Upper lobe of right lung (tissue), 1 donor: ENCODE measurements at regions not wholly inside any gene's neighbourhood (a gene's known extent, or its start where the extent isn't known, plus 50 kb on each side); places are given as distances from the start of the nearest gene placed in this dataset.

Source experiments
- ATAC-seq: fragments of 200-7000 bp; cut with Tn5 transposase; one replicate; pipeline ENCODE4 v1.9.1; 2020; ENCODE audit warnings: mild to moderate bottlenecking, moderate library complexity
- DNase-seq: peaks from one replicate; pipeline ENCODE4 v3.0.0-alpha.2; 2020
- H3K27ac ChIP-seq: fragments of 200-600 bp; one replicate; pipeline ENCODE4 v1.8.0; 2022
- H3K27me3 ChIP-seq: fragments of 200-600 bp; one replicate; pipeline ENCODE4 v1.8.0; 2022; ENCODE audit warnings: mild to moderate bottlenecking
- H3K36me3 ChIP-seq: fragments of 200-600 bp; one replicate; pipeline ENCODE4 v1.8.0; 2022
- H3K4me1 ChIP-seq: fragments of 200-600 bp; one replicate; pipeline ENCODE4 v1.8.0; 2022
- H3K4me3 ChIP-seq: fragments of 200-600 bp; one replicate; pipeline ENCODE4 v1.8.0; 2022; ENCODE audit warnings: mild to moderate bottlenecking
- H3K9me3 ChIP-seq: fragments of 200-600 bp; one replicate; pipeline ENCODE4 v1.8.0; 2022
- intact Hi-C: fragments of 100-400 bp; cut with DNase I; formaldehyde crosslinking; loops from one replicate; pipeline ENCODE4 v1.11.0; 2022
- TF ChIP-seq, protein P1 (sequence below): fragments of 200-600 bp; IDR thresholded peaks from one replicate; pipeline ENCODE4 v1.8.0; 2022; ENCODE audit warnings: antibody characterized with exemption
- donor health status: DM: no; HTN: yes; CAD: no; lungs with severe emphysema.

DNA sequence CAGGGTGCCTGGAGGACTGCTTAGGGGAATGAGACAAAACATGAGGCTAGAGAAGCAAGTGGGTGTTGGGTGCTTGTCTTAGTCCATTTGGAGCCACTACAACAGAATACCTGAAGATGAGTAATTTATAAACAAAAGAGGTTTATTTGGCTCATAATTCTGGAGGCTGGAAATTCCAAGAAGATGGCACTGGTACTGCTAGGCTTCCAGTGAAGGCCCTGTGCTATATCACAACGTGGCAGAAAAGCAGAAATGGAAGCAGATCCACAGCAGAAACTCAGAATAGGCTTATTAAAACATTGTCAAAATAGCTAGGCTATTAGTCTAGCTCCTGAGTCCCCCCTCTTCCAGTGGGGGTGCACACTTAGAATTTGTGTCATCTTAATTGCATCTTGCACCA, 701.7 kb downstream of the RWDD3 start:
- Histone ChIP-seq H3K4me3 (no peak overlapping the region), H3K27me3 (no peaks in the 10 kb centered on the region), H3K27ac (no peak overlapping the region), H3K9me3 (no peaks in the 10 kb centered on the region), H3K36me3 (no peaks in the 10 kb centered on the region), H3K4me1 (no peaks in the 10 kb centered on the region)
- no peak for DNase-seq
- TF ChIP-seq, protein P1, sequence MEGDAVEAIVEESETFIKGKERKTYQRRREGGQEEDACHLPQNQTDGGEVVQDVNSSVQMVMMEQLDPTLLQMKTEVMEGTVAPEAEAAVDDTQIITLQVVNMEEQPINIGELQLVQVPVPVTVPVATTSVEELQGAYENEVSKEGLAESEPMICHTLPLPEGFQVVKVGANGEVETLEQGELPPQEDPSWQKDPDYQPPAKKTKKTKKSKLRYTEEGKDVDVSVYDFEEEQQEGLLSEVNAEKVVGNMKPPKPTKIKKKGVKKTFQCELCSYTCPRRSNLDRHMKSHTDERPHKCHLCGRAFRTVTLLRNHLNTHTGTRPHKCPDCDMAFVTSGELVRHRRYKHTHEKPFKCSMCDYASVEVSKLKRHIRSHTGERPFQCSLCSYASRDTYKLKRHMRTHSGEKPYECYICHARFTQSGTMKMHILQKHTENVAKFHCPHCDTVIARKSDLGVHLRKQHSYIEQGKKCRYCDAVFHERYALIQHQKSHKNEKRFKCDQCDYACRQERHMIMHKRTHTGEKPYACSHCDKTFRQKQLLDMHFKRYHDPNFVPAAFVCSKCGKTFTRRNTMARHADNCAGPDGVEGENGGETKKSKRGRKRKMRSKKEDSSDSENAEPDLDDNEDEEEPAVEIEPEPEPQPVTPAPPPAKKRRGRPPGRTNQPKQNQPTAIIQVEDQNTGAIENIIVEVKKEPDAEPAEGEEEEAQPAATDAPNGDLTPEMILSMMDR = no peak
- no peak for ATAC-seq
- intact Hi-C loops = no loop called here

DNA sequence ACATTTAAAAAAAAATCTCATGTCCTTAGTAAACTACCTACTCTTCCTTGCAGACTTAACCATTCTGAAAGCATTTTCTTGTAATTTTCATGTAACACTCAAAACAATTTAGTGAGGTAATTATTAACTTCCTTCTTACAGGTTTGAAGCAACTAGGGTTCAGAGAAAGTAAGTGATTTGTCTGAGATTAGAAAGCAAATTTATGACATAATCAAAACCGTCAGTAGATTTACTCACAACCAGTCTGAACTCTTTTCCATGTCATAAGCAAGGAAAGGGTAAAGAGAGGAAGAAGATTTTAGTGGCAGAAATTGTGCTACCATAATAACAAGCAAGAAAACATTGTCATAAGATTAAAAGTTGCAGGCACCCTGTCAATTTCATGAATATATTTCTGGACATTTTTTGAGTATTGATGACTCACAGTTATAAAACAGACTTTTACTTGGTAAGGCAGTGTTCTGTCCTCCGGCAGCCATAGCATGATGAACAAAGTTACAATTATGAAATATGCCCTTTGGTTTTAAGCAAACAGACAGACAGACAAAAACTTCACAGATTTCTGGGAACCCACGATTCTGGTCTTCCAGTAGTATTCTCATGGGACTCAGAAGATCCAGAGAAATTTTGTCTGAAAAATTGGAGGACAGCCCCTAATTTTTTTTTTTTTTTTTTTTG, 707.2 kb downstream of the RWDD3 start:
- no peak for ATAC-seq
- Histone ChIP-seq H3K4me3 (no peak overlapping the region), H3K4me1 (no peaks in the 10 kb centered on the region), H3K27me3 (no peaks in the 10 kb centered on the region), H3K36me3 (no peaks in the 10 kb centered on the region), H3K27ac (no peak overlapping the region), H3K9me3 (no peaks in the 10 kb centered on the region)
- no peak for DNase-seq
- TF ChIP-seq, protein P1 = no peak
- intact Hi-C loops = no loop called here

DNA sequence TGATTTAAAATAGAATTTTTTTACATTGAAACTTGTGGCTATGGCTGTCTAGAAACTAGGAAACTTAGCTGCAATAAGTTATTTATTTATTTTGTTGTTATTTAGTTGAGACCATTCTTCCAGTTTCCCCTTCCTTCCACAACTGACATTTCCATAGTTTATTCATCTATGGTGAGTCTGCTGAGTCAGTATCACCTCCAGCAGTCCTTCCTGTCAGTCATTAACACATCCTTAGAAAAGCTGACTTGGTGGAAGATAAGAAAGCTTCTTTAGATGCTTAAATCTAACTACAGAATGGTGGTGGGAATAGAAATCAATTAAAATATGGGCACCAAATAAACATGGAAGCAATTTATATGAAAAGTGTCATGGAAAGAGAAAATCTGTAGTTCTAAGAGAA, 714.0 kb downstream of the RWDD3 start:
- ATAC-seq = no peak

DNA sequence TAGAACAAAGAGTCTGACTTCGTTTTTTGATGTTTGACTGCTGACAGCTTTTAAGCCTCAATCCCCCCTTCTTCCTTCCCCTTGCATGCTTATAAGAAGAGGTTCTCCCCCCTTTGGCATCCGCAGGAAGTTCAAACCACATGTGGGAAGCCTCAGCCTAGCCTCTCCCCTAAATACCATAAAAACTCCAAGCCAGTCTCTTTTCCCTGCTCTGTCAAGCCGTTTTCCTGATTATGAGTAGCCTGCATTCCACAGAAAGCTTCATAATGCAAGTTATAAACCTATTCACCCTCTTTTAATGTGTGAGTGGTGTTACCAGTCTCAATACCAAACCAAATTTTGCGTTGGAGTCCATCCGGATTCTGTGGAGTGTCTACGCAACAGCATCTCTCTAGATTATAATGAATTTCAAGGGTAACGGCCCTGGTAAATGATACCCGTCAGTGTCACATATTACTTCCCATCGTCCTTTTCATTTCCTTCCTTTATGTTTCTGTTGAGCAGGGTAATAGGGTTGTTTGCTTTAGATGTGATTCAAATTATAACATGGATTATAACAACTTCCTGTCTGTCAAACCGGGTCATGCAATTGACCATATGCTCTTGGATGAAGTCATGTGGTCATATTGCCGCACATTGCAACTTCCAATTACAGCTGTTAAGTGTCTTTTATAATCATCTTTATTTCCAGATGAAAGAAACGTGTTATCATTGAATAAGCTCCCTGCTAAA, 717.5 kb downstream of the RWDD3 start:
- DNase-seq (no peak), ATAC-seq (no peak)
- no peak overlapping the region for H3K4me3 ChIP-seq
- TF ChIP-seq, protein P1 = no peak
- no peaks in the 10 kb centered on the region for H3K9me3 ChIP-seq
- intact Hi-C loops = no loop called here
- no peaks in the 10 kb centered on the region for H3K4me1 ChIP-seq
- H3K27me3 ChIP-seq = no peaks in the 10 kb centered on the region
- no peaks in the 10 kb centered on the region for H3K36me3 ChIP-seq
- H3K27ac ChIP-seq = no peak overlapping the region

More for the DNA sequence above, 714.0 kb downstream of the RWDD3 start:
- Histone ChIP-seq H3K9me3 (no peaks in the 10 kb centered on the region), H3K4me3 (no peak overlapping the region), H3K27me3 (no peaks in the 10 kb centered on the region), H3K36me3 (no peaks in the 10 kb centered on the region), H3K27ac (no peak overlapping the region), H3K4me1 (no peaks in the 10 kb centered on the region)
- intact Hi-C loops = no loop called here
- TF ChIP-seq, protein P1 = no peak
- DNase-seq = no peak

DNA sequence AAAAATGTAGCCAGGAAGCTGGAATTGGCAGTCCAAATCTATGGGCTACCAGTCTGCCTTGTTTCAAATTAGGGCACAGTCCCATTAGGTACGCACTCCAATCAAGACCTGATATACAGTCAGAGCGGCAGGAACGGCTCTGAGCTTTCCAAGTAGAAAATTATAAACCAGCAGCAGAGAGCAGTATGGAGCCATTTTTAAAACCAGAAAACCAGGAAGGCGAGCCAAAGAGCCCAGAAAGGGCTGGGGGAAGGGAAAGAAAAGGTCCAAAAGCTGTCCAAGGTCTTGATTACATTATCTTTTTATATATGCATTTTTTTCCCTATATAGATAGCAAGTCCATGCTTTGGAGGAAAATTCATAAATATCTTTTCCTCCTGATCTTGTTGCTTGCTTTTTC, 719.0 kb downstream of the RWDD3 start:
- Histone ChIP-seq H3K36me3 (no peaks in the 10 kb centered on the region), H3K9me3 (no peaks in the 10 kb centered on the region), H3K4me1 (no peaks in the 10 kb centered on the region), H3K27me3 (no peaks in the 10 kb centered on the region), H3K4me3 (no peak overlapping the region), H3K27ac (no peak overlapping the region)
- intact Hi-C loops = no loop called here
- ATAC-seq (peak; percentile 52), DNase-seq (no peak)
- TF ChIP-seq, protein P1 = peak; percentile 17
